Choroid plexus epithelial cell (primary cell): ENCODE measurements at regions not wholly inside any gene's neighbourhood (a gene's known extent, or its start where the extent isn't known, plus 50 kb on each side); places are given as distances from the start of the nearest gene placed in this dataset.

Source experiments
- DNase-seq: peaks from one replicate; pipeline ENCODE4 v3.0.0-alpha.2; 2010; ENCODE audit warnings: low read depth
- H3K4me3 ChIP-seq: 2 replicates; pipeline ENCODE4 v1.5.1; 2011; ENCODE audit warnings: low read depth, mild to moderate bottlenecking, control low read depth, low read length, moderate library complexity
- TF ChIP-seq, protein P1 (sequence below): conservative IDR thresholded peaks from 2 replicates; pipeline ENCODE4 v1.5.1; 2011; ENCODE audit warnings: low read depth, mild to moderate bottlenecking, control low read depth, inconsistent platforms, low read length, moderate library complexity

DNA sequence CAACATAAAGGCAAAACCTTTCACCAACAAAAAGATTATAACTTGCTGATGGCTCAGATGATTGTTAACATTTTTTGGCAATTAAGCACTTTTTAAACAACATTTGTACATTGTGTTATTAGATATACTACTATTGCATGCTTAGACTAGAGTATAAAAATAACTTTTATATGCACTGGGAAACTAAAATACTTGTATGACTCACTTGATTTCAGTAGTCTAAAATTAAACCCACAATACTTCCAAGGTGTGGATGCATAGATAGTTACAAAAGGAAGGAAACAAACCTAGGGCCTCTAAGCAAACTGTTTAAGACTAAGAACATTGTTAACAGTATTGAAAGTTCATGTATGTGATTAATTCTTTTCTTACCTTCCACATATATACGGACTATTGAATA, 1521.5 kb downstream of the OTOL1 start:
- no peak overlapping the region for H3K4me3 ChIP-seq
- DNase-seq: no peak
- TF ChIP-seq, protein P1, sequence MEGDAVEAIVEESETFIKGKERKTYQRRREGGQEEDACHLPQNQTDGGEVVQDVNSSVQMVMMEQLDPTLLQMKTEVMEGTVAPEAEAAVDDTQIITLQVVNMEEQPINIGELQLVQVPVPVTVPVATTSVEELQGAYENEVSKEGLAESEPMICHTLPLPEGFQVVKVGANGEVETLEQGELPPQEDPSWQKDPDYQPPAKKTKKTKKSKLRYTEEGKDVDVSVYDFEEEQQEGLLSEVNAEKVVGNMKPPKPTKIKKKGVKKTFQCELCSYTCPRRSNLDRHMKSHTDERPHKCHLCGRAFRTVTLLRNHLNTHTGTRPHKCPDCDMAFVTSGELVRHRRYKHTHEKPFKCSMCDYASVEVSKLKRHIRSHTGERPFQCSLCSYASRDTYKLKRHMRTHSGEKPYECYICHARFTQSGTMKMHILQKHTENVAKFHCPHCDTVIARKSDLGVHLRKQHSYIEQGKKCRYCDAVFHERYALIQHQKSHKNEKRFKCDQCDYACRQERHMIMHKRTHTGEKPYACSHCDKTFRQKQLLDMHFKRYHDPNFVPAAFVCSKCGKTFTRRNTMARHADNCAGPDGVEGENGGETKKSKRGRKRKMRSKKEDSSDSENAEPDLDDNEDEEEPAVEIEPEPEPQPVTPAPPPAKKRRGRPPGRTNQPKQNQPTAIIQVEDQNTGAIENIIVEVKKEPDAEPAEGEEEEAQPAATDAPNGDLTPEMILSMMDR: no peak

DNA sequence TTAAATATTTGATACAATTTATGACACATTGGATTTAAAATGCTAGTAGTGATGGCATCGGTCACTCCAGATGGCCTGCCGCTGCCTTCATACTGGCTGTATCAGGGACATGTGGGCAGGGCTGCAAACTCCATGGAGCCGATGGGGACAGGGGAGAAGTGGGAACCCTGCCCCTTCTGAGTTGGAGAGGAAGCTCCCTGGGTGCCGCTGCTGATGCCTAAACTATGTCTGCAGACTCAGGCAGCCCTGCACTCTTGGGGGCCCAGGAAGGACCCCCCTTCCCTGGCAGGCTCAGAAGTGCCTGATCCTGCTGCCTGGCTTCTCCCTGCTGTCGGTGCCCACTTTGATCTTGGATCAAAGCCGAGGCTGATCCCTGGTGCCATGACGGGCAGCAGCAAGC, 1522.1 kb downstream of the OTOL1 start:
- no peak overlapping the region for H3K4me3 ChIP-seq
- DNase-seq: no peak
- TF ChIP-seq, protein P1: no peak

GRCh38 chr3:163019260-163019659, 1522.7 kb downstream of the OTOL1 start:
- DNase-seq: no peak
- TF ChIP-seq, protein P1: no peak
- H3K4me3 ChIP-seq: no peak overlapping the region

DNA sequence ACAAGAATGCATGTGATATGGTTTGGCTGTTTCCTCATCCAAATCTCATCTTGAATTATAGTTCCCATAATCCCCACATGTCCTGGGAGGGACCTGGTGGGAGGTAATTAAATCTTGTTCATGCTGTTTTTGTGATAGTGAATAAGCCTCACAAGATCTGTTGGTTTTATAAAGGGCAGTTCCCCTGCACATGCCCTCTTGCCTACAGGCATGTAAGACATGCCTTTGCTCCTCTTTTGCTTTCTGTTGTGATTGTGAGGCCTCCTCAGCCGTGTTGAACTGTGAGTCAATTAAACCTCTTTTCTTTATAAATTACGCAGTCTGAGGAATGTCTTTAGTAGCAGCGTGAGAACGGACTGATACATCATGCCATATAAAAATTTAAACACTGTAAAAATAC, 1537.0 kb downstream of the OTOL1 start:
- DNase-seq: no peak

DNA sequence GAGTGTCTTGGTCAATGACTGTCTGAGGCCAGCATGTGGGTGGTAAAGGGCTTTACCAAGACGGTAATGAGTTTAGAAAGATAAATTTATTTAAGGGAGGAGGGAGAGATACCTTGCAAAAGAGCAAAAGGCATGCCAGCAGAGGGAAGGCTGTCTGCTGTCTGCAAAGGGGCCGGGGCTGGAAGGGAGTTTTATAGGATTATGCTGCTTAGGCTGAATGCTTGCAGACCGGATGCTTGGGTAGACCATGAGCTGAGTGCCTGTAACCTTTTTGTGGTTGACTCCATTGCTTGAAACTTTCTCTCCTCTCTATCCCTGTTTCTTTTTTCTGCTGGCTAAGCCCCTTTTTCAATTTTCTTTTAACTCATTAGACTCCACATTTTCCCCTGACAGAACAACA, 1543.0 kb downstream of the OTOL1 start:
- no peak for DNase-seq
- H3K4me3 ChIP-seq: no peak overlapping the region
- TF ChIP-seq, protein P1: no peak

More for the DNA sequence above, 1537.0 kb downstream of the OTOL1 start:
- TF ChIP-seq, protein P1: no peak
- H3K4me3 ChIP-seq: no peak overlapping the region

DNA sequence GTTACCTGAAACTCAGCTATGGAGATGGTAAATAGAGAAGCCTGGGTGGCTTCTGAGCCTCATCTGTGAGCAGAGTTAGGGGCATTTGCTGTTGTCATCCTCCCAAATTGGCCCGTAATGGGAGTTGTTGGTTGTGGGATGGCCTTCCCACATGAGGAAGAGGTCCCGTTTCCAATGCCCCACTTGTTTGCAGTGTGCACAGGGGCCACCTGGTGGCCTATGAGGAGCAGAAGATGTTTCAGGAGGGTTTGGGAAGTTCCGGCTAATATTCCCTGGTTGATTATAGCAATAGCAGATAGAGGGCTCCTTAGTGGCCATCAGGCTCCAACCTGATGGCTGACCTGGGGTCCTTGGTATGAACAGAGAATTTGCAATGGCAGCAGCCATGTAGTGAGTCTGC, 1546.5 kb downstream of the OTOL1 start:
- no peak overlapping the region for H3K4me3 ChIP-seq
- TF ChIP-seq, protein P1: peak; percentile 81
- peak; percentile 61 for DNase-seq

- no peak for DNase-seq
- no peak overlapping the region for H3K4me3 ChIP-seq
- TF ChIP-seq, protein P1: no peak
Measured at GRCh38 chr3:163045945-163046344, 1549.3 kb downstream of the OTOL1 start.
